Superior temporal gyrus (tissue), 1 donor: ENCODE measurements at regions not wholly inside any gene's neighbourhood (a gene's known extent, or its start where the extent isn't known, plus 50 kb on each side); places are given as distances from the start of the nearest gene placed in this dataset.

Experiments
- DNase-seq: peaks from one replicate; pipeline ENCODE4 v3.0.0-alpha.2; 2016; ENCODE audit errors: extremely low spot score

- DNase-seq: peak; percentile 7
Measured at GRCh38 chr12:45490232-45490881, 239.1 kb upstream of the ARID2 start.

DNA sequence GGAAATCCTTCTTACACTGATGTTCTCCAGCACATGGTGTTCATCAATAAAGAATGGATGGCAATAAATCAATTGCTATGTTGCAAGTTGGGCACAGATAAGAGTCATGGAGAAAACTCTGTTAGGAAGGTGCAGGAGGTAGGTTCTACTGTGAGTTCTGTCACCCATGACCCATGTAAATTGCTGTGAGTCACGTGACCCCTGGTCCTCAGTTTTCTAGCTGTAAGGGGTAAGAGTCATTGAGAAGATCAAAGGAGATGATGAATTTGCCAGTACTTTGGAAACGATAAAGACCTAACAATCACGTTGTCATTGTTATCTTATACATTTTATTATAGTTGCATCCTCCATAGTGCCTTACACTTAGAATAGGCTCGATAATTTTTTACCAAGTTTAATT is 235.2 kb upstream of the ARID2 start:
- peak; percentile 2 for DNase-seq

GRCh38 chr12:45498645-45499044 is 230.9 kb upstream of the ARID2 start:
- peak; percentile 0 for DNase-seq

DNA sequence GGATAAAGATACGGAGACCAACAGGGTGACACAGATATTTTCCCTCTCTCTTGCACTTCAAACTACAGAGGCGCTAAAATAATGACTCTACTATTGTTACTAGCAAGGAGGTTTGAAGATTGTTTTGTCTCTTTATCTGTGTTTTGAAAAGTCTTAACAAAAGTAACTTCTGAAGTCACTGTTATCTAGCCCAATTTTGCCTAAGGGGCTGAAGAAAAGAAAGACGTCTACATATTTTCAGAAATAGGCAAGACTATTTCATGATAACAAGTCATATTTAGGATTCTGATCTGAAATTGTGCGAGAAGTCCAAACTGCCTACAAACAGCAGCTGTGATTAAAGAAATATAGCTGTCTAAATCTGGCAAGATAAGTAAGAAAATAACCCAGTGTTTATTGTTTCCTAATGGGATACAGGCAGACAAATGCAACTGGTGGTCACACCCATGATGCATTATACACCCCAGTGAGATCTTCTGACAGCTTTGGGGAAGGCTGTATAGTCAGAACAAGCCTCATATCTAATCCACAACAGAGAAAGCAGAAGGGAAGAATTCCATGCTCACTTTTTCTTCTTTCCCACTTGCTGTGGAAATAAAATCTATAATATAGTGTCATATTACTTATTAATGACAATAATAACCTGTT is 226.9 kb upstream of the ARID2 start:
- peak; percentile 2 for DNase-seq

- DNase-seq: peak; percentile 4
Measured at GRCh38 chr12:45503899-45504298, 225.6 kb upstream of the ARID2 start.

DNA sequence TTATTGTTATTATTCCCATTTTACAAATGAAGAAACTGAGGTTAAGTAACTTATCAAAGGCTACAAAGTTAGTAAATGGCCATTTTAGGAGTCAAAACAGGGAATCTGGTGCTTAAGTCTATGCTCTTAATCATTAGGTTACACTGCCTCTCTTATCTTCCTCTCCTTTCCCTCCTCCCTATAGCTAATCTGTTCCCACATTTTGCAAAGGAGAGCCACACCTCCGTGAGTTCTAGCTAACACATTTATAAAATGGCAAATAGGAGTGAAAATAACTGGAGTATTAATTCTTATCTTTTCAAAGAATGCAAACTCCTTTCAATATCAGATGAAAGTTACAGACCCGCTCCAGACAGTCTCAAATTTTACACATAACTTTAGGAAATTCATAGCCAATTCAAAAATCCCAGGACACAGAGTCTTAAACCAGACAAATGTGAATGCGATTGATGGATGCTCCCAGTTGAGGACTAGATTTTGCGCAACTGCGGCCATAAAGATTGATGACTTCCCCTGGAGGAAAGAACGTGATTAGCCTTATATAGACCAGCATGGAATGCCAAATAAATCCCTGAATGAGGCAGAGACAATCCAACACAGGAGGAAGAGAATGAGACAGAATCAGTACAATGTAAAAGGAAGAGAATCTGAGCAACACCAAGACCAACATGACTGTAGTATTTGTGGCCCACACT is 225.0 kb upstream of the ARID2 start:
- peak; percentile 4 for DNase-seq

GRCh38 chr12:45509187-45509586 is 220.3 kb upstream of the ARID2 start:
- no peak for DNase-seq

DNA sequence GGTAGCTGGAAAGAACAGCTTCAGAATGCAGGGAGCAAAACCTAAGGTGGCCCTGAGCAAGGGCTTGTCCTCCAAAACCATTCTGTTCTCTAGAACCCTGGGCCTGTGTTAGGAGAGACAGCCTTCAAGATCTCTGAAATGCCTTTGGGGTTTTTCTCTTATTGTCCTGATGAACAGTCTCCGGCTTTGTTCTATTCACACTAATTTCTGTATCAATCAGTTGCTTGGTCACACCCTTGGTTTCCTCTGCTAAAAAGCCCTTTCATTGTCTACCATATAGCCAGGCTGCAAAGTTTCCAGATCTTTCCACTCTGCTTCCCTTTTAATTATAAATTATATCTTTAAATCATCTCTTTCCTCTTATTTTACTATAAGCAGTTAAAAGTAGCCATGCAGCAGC is 219.9 kb upstream of the ARID2 start:
- DNase-seq: no peak

GRCh38 chr12:45517381-45517780 is 212.1 kb upstream of the ARID2 start:
- peak; percentile 4 for DNase-seq

- peak; percentile 5 for DNase-seq
Measured at GRCh38 chr12:45518291-45519235, 210.9 kb upstream of the ARID2 start.

GRCh38 chr12:45522227-45522626 is 207.3 kb upstream of the ARID2 start:
- DNase-seq: no peak

- peak; percentile 1 for DNase-seq
Measured at GRCh38 chr12:45526823-45527222, 202.7 kb upstream of the ARID2 start.

GRCh38 chr12:45532113-45532512 is 197.4 kb upstream of the ARID2 start:
- peak; percentile 1 for DNase-seq

DNA sequence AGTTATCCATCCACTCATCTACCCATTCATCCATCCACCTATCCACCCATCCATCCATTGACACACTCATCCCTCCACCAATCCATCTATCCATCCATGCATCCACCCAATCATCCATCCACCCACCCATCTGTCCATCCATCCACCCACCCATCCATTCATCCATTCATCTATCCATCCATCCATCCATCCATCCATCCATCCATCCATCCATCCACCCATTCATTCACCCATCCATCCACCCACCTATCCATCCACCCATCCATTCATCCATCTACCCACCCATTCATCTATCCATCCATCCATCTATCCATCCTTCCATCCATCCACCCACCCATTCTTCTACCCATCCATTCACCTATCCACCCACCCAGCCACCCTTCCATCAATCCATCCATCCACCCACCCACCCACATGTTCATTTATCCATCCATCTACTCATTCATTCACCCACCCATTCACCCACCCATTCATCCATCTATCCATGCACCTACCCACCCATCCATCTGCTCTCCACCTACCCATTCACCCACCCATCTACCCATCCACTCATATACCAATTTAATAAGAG is 193.8 kb upstream of the ARID2 start:
- DNase-seq: no peak

GRCh38 chr12:45536284-45536683 is 193.2 kb upstream of the ARID2 start:
- peak; percentile 2 for DNase-seq

DNA sequence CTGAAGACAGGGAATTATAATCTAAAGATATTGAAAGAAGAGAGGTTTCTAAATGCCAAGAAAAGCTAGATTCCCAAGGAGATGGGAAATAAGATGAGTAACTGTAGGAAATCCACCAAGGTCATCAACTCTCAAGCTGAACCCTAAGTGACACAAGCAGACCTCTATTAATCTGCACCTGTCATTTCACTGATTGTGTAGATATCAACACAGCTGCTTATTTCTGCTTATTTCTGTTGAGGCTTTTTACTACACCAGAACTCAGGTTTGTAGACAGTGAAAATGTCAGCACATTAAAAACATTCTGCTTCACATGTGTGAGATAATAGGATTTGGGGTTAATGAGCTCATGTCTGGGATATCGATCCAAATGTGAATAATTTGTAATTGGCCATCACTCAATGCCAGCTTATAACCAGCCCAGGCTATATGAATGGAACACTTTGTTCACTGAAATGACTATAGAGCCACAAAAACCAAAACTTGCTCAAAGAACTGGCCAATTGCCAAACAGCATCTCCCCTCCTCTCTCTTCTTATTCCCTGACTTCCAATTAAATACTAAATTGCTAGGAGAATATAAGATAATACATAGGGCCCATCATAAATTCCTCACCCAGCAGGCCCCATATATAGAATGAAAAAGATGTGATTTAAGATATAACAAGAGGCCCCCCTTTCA is 188.7 kb upstream of the ARID2 start:
- DNase-seq: no peak

- peak; percentile 90 for DNase-seq
Measured at GRCh38 chr12:45543887-45544286, 185.6 kb upstream of the ARID2 start.

DNA sequence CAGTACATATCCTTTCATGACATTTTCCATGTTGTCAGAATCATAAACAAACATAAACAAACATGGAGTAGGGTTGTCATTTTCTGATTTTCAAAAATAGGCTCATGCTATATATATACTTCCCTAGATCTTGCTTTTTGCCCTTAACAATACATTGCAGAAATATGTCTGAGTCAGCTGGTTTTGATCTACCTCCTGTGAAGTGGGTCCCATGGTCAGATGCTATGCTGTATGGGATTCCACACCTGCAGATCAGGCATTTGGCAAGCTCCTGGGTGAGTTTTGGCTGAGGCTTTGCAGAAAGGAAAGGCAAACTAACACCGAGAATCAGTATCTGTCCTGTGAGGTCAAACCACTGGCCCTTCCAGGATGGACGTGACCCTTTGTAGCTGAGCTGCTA is 183.0 kb upstream of the ARID2 start:
- DNase-seq: no peak

DNA sequence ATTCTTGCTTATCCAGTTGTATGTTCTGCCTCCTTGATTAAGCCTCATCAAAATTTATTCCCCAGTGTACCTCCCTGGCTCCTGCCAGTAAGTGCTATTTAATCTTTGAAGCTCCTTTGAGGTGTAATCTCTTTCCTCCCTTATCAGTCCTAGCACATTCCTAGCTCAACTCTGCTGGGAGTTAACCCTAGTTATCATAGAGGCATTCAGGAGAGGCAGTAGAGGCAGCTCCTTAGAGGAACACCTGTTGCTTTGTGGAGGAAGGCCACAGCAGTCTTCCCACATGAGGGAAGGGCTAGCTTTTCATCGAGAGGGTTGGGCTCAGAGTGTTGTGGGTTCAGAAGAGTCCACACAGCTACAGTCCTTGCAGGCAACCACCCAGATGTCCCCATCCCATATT is 182.4 kb upstream of the ARID2 start:
- no peak for DNase-seq

DNA sequence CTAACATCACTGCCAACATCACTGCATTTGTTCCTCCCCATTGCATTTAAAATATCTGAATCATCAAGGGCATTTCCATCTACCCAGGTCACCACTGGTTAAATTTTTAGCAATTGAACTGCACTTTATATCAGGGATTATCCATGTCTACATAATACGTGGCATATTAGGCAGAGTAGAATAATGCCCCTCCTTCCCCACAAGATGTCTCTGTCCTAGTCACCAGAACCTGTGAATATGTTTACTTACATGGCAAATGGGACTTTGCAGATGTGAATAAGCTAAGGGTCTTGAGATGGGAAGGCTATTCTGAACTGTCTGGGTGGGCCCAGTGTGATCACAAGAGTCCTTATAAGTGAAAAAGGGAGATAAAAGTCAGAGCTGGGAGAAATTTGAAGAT is 181.7 kb upstream of the ARID2 start:
- no peak for DNase-seq

GRCh38 chr12:45548426-45548825 is 181.1 kb upstream of the ARID2 start:
- DNase-seq: no peak
